ENCODE measurements at regions not wholly inside any gene's neighbourhood (a gene's known extent, or its start where the extent isn't known, plus 50 kb on each side); places are given as distances from the start of the nearest gene placed in this dataset.
A peak's percentile ranks its signal among the peaks of the same experiment; 100 is the strongest.

DNA sequence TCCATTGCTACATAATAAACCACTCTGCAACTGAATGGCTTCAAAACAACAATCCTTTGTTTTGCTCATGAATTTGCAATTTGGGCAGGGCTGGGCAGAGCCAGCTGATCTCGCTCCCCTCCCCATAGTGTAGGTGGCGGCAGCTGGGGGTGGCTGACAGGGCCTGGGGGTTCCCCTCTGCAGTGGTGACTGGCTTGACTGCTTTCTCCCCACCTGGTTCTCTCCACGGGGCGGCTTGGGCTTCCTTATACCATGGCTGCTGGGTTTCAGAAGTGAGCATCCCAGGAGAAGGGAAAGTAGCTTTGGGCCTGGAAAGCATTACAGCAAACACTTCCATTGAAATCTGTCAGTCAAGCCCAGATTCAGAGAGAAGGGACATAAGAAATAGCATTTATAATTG is 129.7 kb upstream of the ZBTB40 start:
- Histone ChIP-seq H3K4me3 (no peak overlapping the region), H3K36me3 (no peaks in the 10 kb centered on the region), H3K9me3 (no peaks in the 10 kb centered on the region), H3K4me1 (no peaks in the 10 kb centered on the region), H3K27me3 (no peaks in the 10 kb centered on the region), H3K27ac (no peak overlapping the region)
- no peak for TF ChIP-seq POLR2A (IDR thresholded peaks at IDR 0.05)
- TF ChIP-seq, protein P1, sequence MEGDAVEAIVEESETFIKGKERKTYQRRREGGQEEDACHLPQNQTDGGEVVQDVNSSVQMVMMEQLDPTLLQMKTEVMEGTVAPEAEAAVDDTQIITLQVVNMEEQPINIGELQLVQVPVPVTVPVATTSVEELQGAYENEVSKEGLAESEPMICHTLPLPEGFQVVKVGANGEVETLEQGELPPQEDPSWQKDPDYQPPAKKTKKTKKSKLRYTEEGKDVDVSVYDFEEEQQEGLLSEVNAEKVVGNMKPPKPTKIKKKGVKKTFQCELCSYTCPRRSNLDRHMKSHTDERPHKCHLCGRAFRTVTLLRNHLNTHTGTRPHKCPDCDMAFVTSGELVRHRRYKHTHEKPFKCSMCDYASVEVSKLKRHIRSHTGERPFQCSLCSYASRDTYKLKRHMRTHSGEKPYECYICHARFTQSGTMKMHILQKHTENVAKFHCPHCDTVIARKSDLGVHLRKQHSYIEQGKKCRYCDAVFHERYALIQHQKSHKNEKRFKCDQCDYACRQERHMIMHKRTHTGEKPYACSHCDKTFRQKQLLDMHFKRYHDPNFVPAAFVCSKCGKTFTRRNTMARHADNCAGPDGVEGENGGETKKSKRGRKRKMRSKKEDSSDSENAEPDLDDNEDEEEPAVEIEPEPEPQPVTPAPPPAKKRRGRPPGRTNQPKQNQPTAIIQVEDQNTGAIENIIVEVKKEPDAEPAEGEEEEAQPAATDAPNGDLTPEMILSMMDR (IDR thresholded peaks at IDR 0.05): no peak
- intact Hi-C loops (cut with DNase I; ENCODE audit: low total_unique reads): no loop called here
- no peak for DNase-seq

DNA sequence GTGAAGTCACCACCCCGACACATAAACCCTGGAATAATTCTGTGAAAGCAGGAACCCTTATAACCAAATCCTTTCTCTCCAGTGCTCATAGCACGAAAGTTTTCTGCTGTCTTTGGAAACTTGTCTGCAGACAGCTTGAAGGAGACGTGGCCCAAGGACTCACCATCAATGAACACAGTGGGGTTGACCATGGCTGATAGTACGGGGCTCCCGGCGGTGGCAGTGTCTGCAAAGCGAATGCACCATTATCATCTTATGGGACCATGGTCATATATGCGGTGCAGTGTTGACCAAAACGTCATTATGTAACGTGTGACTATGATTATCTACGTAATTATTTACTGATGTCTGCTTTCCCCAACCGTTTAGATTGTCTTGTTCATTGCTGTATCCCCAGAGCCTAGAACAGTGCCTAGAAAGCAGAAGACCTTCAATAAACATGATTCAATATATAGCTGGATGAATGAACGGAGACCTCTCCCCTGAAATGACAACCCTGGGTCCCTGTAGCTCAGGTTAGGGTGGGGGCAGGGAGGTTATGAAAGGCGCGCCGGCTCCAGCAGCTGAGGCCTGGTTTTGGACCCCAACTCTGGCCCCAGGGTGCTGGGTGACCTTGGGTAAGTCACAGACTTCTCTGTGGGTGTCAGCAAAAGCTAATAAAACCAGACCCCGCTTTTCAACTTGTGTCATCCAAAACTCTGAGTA is 128.4 kb upstream of the ZBTB40 start:
- H3K36me3 ChIP-seq: no peaks in the 10 kb centered on the region

DNA sequence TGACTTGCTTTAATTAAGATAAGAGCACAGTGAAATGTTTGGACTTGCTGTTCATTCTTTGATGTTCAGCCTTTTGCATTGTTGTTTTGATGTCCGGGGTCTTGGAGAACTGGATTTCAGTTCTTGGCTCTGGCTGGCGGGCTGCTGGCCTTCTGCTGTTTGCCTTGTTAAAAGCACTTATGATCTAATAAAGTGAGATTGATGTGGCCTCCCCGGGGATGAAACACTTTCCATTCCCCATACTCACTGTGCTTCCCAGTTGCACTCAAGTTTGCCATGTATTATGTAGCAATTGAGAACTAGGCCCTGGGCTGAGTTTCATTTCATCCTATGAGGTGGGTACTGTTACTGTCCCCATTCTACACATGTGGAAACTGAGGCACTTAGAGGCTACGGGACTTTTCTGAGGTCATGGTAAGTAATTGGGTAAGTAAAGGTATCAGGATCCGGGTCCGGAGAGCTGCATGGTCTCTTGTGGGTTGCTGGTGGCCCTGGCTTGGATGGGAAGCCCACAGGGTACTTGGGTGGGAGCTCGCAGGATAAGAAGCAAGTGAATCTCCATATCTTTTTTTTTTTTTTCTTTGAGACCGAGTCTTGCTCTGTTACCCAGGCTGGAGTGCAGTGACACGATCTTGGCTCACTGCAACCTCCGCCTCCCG is 127.7 kb upstream of the ZBTB40 start:
- H3K4me3 ChIP-seq: no peak overlapping the region
- no peaks in the 10 kb centered on the region for H3K9me3 ChIP-seq
- no peaks in the 10 kb centered on the region for H3K4me1 ChIP-seq
- TF ChIP-seq, protein P1 (IDR thresholded peaks at IDR 0.05): no peak
- TF ChIP-seq POLR2A (IDR thresholded peaks at IDR 0.05): no peak
- no peaks in the 10 kb centered on the region for H3K27me3 ChIP-seq
- no peaks in the 10 kb centered on the region for H3K36me3 ChIP-seq
- no peak overlapping the region for H3K27ac ChIP-seq
- intact Hi-C loops (cut with DNase I; ENCODE audit: low total_unique reads): no loop called here
- DNase-seq: no peak

More for the DNA sequence above, 128.4 kb upstream of the ZBTB40 start:
- intact Hi-C loops (cut with DNase I; ENCODE audit: low total_unique reads): no loop called here
- Histone ChIP-seq H3K4me3 (no peak overlapping the region), H3K27ac (no peak overlapping the region), H3K9me3 (no peaks in the 10 kb centered on the region), H3K27me3 (no peaks in the 10 kb centered on the region), H3K4me1 (no peaks in the 10 kb centered on the region)
- TF ChIP-seq, protein P1 (IDR thresholded peaks at IDR 0.05): no peak
- no peak for TF ChIP-seq POLR2A (IDR thresholded peaks at IDR 0.05)
- DNase-seq: no peak

DNA sequence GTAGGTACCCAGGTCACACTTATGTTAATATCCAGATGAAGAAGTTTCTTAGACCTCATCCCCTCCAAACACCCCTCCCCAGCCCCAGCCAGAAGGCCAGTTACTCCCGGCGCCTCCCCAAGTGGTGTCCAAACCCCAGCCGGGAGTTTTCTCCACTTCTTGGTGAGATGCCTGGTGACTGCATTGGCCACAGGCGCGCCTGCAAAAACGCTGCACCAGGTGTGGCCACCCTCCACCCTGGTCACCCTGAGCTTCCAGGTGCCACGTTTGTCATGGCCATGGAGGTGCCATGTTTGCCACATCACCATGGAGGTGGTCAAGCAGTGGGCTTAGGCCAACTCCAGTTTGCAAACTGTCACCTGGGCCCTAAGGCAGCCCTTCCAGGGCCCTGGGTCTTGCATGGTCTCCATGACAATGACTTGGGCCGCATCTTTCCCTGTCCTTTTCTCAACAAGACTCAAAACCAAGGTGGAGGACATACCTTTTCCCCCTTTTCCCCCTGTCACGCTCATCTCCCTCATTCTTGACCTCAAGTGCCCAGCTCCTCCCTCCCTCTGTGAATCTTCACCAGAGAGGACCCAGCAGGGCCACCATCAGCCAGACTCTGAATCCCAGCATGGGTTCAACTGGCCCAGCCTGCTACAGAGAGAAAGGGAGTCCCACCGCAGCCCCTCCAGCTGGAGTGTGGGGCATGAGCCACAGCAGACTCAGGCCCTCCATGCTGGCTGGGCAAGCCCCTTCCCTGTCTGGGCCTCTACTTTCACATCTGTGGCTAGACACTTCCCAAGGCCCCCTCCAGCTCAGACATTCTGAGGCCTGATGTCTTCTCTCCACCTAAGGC is 125.9 kb upstream of the ZBTB40 start:
- intact Hi-C loops (cut with DNase I; ENCODE audit: low total_unique reads): no loop called here
- Histone ChIP-seq H3K27ac (no peak overlapping the region), H3K36me3 (no peaks in the 10 kb centered on the region), H3K4me1 (no peaks in the 10 kb centered on the region), H3K9me3 (no peaks in the 10 kb centered on the region), H3K27me3 (no peaks in the 10 kb centered on the region), H3K4me3 (no peak overlapping the region)
- peak in 1 of 2 donors; percentile 4 for DNase-seq
- no peak for TF ChIP-seq POLR2A (IDR thresholded peaks at IDR 0.05)
- TF ChIP-seq, protein P1 (IDR thresholded peaks at IDR 0.05): no peak

All from uterus (tissue), 3 donors.